CD4-positive, alpha-beta memory T cell (primary cell): ENCODE measurements at regions not wholly inside any gene's neighbourhood (a gene's known extent, or its start where the extent isn't known, plus 50 kb on each side); places are given as distances from the start of the nearest gene placed in this dataset.

Experiments
- CTCF ChIA-PET: fragments of 350-600 bp; sonication (Branson Sonifier 250); formaldehyde crosslinking; loops from one replicate; lab custom pipeline; 2021; ENCODE audit warnings: inconsistent platforms; ENCODE audit not compliant: partially characterized antibody; lab: Charles Lee
- POLR2A ChIA-PET: fragments of 350-600 bp; sonication (Branson Sonifier 250); formaldehyde crosslinking; loops from one replicate; lab custom pipeline; 2021; ENCODE audit not compliant: partially characterized antibody; lab: Charles Lee
- DNase-seq, 5 donors: peaks; one replicate each; pipeline versions ENCODE4 v3.0.0 to v3.0.0-alpha.2; 2020 to 2022; ENCODE audit warnings: mixed read lengths in 1 of 5
- H3K27ac ChIP-seq: one replicate; pipeline ENCODE4 v1.7.0; 2013; ENCODE audit warnings: low read depth, low read length
- H3K27me3 ChIP-seq: 2 replicates; pipeline ENCODE4 v1.7.0; 2013; ENCODE audit warnings: mild to moderate bottlenecking, low read length, moderate library complexity; ENCODE audit not compliant: insufficient read depth
- H3K36me3 ChIP-seq: 2 replicates; pipeline ENCODE4 v1.7.0; 2013; ENCODE audit warnings: mild to moderate bottlenecking, low read length, moderate library complexity; ENCODE audit not compliant: insufficient read depth
- H3K4me1 ChIP-seq: 2 replicates; pipeline ENCODE4 v1.7.0; 2013; ENCODE audit warnings: mild to moderate bottlenecking, low read length, moderate library complexity; ENCODE audit not compliant: insufficient read depth
- H3K4me3 ChIP-seq, 2 donors: one replicate each; pipeline ENCODE4 v1.7.0; 2013; ENCODE audit warnings: low read length in 2 of 2, mild to moderate bottlenecking in 1 of 2
- H3K9me3 ChIP-seq, 2 donors: one replicate each; pipeline ENCODE4 v1.7.0; 2013; ENCODE audit warnings: low read length in 2 of 2, control low read depth in 1 of 2; ENCODE audit not compliant: control insufficient read depth in 1 of 2
- H3K27ac Mint-ChIP-seq, 7 donors: one replicate each; pipeline ENCODE4 v1.8.0; 2020 to 2021; ENCODE audit warnings: mixed read lengths in 7 of 7, mild to moderate bottlenecking in 6 of 7, inconsistent platforms in 3 of 7, moderate library complexity in 3 of 7
- H3K27me3 Mint-ChIP-seq, 2 donors: one replicate each; pipeline ENCODE4 v1.8.0; 2020 to 2021; ENCODE audit warnings: mixed read lengths in 2 of 2
- H3K36me3 Mint-ChIP-seq, 2 donors: one replicate each; pipeline ENCODE4 v1.8.0; 2020 to 2021; ENCODE audit warnings: mixed read lengths in 2 of 2, inconsistent platforms in 1 of 2, mild to moderate bottlenecking in 1 of 2
- H3K4me1 Mint-ChIP-seq, 4 donors: one replicate each; pipeline ENCODE4 v1.8.0; 2020 to 2021; ENCODE audit warnings: mixed read lengths in 4 of 4, mild to moderate bottlenecking in 1 of 4
- H3K4me3 Mint-ChIP-seq, 8 donors: one replicate each; pipeline ENCODE4 v1.8.0; 2020 to 2021; ENCODE audit warnings: mixed read lengths in 8 of 8, mild to moderate bottlenecking in 7 of 8, moderate library complexity in 6 of 8, inconsistent platforms in 3 of 8
- H3K9me3 Mint-ChIP-seq, 8 donors: one replicate each; pipeline ENCODE4 v1.8.0; 2020 to 2021; ENCODE audit warnings: mixed read lengths in 8 of 8, mild to moderate bottlenecking in 5 of 8, inconsistent platforms in 3 of 8, moderate library complexity in 1 of 8
- intact Hi-C: fragments of 100-400 bp; cut with micrococcal nuclease; formaldehyde crosslinking; loops from one replicate; pipeline ENCODE4 v1.15.1; 2023

DNA sequence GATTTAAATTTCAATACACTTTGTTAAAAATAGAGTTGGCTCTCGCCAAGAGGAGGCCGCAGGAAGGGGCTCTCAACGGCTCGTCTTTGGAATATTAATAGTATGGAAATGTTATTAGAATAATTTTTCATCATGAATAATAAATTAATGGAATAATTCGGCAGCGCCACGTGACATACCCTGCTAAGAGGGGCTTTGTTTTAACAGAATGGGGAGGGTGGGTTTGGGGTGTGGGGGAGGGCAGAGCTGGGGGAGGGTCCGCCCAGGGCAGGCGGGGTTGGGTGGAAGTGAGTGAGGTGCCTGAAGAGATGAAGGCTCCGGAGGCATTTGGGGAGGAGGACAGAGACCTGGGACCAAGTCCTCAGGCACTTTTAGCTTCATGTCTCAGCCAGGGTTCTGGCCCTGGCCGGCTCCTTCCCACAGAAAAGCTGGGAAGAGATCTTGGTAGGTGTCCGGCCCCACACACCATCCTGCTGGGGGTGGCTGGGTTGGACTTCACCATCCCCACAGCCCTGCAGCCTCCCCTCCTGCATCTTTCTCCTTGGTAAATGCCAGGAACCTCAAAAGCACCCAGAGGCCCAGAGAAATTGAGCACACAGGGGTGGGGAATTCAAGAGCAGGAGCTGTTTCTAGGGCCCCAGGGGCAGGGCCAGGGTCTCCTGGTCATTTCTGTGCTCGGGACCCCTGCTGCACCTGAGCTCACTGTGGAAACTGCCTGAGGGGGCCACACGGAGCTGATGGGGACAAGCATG is 93.6 kb upstream of the BHLHE23 start:
- ChIA-PET POLR2A (no interaction called here), CTCF (no interaction called here)
- Mint-ChIP-seq H3K27ac (peak overlapping the region in 1 of 7 donors; percentile 15), H3K4me1 (peaks cover 0 to 12% (median 1%) of the 10 kb centered on the region in 4 donors), H3K9me3 (peaks cover 0 to 8% (median 0%) of the 10 kb centered on the region in 8 donors), H3K4me3 (peak overlapping the region in 2 of 8 donors; percentile 25 to 26), H3K27me3 (peaks cover under 1 to 5% of the 10 kb centered on the region in 2 donors), H3K36me3 (peaks cover 0 to 10% of the 10 kb centered on the region in 2 donors)
- no peaks in the 10 kb centered on the region for H3K36me3 ChIP-seq
- intact Hi-C loops, result loop anchor here (5.0 kb wide), 1 partner anchor 77 kb away; no protein-coding TSS in a partner anchor
- no peak overlapping the region for H3K4me3 ChIP-seq
- H3K4me1 ChIP-seq, result peaks cover 5% of the 10 kb centered on the region
- H3K9me3 ChIP-seq, result no peaks in the 10 kb centered on the region
- DNase-seq, result no peak
- H3K27me3 ChIP-seq, result no peaks in the 10 kb centered on the region
- no peak overlapping the region for H3K27ac ChIP-seq

DNA sequence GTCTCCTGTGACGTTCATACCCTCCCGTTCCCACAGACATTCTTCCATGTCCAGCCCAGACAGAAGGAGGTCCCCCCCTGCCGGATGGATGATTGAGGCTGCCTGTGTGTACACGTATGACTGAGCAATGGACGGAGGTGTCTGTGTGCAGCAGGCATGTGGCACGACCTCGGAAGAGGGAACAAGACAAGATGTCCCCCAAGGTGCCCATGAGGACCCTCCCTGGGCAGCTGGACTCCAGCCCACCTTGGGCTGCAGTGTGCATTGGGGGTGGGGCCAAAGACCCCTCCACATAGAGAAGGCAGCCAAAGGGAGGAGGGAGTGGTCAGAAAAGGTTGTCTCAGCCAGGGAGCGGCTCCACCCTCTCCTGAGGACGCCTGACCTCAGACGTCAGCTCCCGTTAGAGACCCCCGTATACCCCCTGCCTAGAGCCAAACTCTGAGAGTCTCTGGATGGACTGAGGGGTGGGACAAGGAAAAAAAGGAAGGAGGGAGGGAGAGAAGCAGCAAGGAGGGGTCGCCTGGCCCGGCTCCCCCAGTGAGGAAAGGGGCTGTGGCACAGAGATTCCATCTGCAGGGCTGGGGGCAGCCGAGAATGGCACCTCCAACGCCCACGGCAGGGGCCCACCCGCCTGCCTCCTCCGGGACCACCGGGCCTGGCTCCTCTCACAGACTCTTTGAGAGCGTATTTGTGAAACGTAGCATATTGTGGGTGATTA is 92.9 kb upstream of the BHLHE23 start:
- Histone ChIP-seq H3K4me3 (no peak overlapping the region), H3K9me3 (no peaks in the 10 kb centered on the region), H3K36me3 (no peaks in the 10 kb centered on the region), H3K4me1 (peaks cover 5% of the 10 kb centered on the region), H3K27me3 (no peaks in the 10 kb centered on the region), H3K27ac (no peak overlapping the region)
- ChIA-PET POLR2A (no interaction called here), CTCF (no interaction called here)
- Mint-ChIP-seq H3K36me3 (peaks cover 0 to 10% of the 10 kb centered on the region in 2 donors), H3K9me3 (peaks cover 0 to 8% (median 0%) of the 10 kb centered on the region in 8 donors), H3K27ac (peak overlapping the region in 1 of 7 donors; percentile 67), H3K27me3 (peaks cover 3 to 8% of the 10 kb centered on the region in 2 donors), H3K4me3 (peak overlapping the region in 1 of 8 donors; percentile 49), H3K4me1 (peaks cover 0 to 12% (median 1%) of the 10 kb centered on the region in 4 donors)
- DNase-seq, result no peak
- intact Hi-C loops, result loop anchor here (5.0 kb wide), 1 partner anchor 78 kb away; no protein-coding TSS in a partner anchor

DNA sequence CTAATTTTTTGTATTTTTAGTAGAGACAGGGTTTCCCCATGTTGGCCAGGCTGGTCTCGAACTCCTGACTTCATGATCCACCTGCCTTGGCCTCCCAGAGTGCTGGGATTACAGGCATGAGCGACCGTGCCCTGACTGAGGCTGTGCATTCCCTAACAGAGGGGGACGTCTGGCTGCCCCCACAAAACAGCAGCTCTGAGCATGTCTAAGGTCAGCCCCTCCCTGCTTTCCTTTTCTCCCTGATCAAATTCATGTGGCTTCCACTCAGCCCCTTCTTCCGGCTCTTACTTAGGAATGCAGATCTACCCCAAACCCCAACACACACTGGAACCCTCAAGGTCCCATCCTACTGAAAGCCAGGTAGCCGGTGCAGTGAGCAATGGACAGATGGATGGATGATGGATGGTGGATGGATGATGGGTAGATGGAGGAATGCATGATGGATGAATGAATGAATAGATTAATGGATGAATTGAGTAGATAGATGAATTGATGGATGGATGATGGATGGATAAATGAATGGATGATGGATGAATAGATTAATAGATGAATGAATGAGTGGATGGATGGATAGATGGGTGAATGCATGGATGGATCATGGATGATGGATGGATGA is 91.5 kb upstream of the BHLHE23 start:
- H3K4me1 ChIP-seq, result peaks cover 5% of the 10 kb centered on the region
- Mint-ChIP-seq H3K27ac (no peak overlapping the region), H3K4me1 (peaks cover 0 to 12% (median 1%) of the 10 kb centered on the region in 4 donors), H3K36me3 (peaks cover 0 to 10% of the 10 kb centered on the region in 2 donors), H3K9me3 (peaks cover 0 to 6% (median 0%) of the 10 kb centered on the region in 8 donors), H3K27me3 (peaks cover 3 to 9% of the 10 kb centered on the region in 2 donors), H3K4me3 (no peak overlapping the region)
- H3K4me3 ChIP-seq, result no peak overlapping the region
- no peaks in the 10 kb centered on the region for H3K27me3 ChIP-seq
- H3K27ac ChIP-seq, result no peak overlapping the region
- no peaks in the 10 kb centered on the region for H3K36me3 ChIP-seq
- CTCF ChIA-PET, result no interaction called here
- H3K9me3 ChIP-seq, result no peaks in the 10 kb centered on the region
- intact Hi-C loops, result no loop called here
- no peak for DNase-seq
- POLR2A ChIA-PET, result no interaction called here

DNA sequence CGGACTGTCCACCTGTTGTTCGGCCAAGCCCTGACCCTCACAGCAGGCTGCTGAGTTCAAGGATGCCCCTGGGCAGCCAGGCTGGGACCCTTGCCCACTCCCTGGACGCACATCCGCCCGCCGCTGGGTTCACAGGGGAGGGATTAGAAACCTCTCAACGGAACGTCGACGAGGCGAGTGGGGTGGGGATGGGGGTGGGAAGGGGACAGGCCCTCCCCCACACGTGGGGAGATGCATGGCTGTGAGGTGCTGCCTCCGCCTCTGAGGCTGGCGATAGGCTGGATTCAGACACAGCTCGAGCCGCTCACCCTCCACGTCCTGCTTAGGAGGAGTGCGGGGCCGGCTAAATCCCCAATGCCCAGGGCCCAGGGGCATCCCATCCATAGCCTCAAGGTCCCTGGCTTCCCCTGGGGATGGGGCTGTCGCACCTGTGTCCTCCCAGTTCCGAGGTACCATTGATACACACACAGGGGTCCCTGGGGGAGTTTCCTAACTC is 90.6 kb upstream of the BHLHE23 start:
- no peaks in the 10 kb centered on the region for H3K36me3 ChIP-seq
- peaks cover 0 to 8% (median 1%) of the 10 kb centered on the region in 4 donors for H3K4me1 Mint-ChIP-seq
- H3K27me3 Mint-ChIP-seq, result peaks cover 8 to 9% of the 10 kb centered on the region in 2 donors
- ChIA-PET POLR2A (no interaction called here), CTCF (no interaction called here)
- no peak overlapping the region for H3K27ac Mint-ChIP-seq
- intact Hi-C loops, result no loop called here
- H3K27me3 ChIP-seq, result no peaks in the 10 kb centered on the region
- H3K27ac ChIP-seq, result no peak overlapping the region
- H3K36me3 Mint-ChIP-seq, result peaks cover 0 to 6% of the 10 kb centered on the region in 2 donors
- peaks cover 0 to 6% (median 0%) of the 10 kb centered on the region in 8 donors for H3K9me3 Mint-ChIP-seq
- peaks cover 5% of the 10 kb centered on the region for H3K4me1 ChIP-seq
- no peaks in the 10 kb centered on the region for H3K9me3 ChIP-seq
- no peak overlapping the region for H3K4me3 Mint-ChIP-seq
- DNase-seq, result no peak
- H3K4me3 ChIP-seq, result no peak overlapping the region

DNA sequence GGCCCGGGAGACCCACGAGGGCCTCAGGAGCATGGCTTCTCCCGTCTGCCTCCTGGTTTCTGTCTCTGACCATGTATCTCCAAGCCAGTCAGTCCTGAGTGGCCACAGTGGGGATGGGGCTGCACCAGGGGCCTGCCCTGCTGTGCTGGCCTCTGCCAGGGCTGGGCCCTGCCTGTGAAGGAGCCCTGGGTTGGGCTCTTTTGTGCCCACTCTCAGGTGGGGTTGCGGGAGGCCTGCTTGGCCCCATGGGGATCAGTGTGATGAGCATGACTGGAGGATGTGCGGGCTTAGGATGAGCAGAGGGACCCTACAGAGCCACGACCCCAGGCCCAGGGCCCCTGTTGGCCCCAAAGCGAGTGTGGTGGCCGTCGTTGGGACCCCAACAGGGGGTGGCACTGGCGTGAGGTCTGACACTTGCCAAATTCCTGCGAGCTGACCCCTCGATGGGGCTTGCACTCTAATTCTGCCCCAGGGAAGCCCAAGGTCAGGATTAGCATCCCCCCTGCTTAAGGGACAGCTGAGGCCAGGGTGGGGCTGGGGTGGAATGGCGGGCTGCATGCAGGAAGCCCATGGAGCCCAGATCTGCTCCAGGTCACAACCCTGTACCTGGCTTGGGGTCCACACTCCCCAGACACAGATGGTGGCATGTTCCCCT is 90.0 kb upstream of the BHLHE23 start:
- no peak overlapping the region for H3K4me3 Mint-ChIP-seq
- ChIA-PET CTCF (no interaction called here), POLR2A (no interaction called here)
- no peaks in the 10 kb centered on the region for H3K36me3 ChIP-seq
- H3K27ac ChIP-seq, result no peak overlapping the region
- H3K36me3 Mint-ChIP-seq, result peaks cover 0 to 2% of the 10 kb centered on the region in 2 donors
- intact Hi-C loops, result no loop called here
- no peaks in the 10 kb centered on the region for H3K9me3 ChIP-seq
- no peaks in the 10 kb centered on the region for H3K27me3 ChIP-seq
- H3K9me3 Mint-ChIP-seq, result peaks cover 0 to 6% (median 0%) of the 10 kb centered on the region in 8 donors
- H3K4me1 ChIP-seq, result peaks cover 3% of the 10 kb centered on the region
- no peak overlapping the region for H3K27ac Mint-ChIP-seq
- no peak overlapping the region for H3K4me3 ChIP-seq
- no peak for DNase-seq
- H3K27me3 Mint-ChIP-seq, result peaks cover 8 to 9% of the 10 kb centered on the region in 2 donors
- peaks cover 0 to 4% (median 1%) of the 10 kb centered on the region in 4 donors for H3K4me1 Mint-ChIP-seq

DNA sequence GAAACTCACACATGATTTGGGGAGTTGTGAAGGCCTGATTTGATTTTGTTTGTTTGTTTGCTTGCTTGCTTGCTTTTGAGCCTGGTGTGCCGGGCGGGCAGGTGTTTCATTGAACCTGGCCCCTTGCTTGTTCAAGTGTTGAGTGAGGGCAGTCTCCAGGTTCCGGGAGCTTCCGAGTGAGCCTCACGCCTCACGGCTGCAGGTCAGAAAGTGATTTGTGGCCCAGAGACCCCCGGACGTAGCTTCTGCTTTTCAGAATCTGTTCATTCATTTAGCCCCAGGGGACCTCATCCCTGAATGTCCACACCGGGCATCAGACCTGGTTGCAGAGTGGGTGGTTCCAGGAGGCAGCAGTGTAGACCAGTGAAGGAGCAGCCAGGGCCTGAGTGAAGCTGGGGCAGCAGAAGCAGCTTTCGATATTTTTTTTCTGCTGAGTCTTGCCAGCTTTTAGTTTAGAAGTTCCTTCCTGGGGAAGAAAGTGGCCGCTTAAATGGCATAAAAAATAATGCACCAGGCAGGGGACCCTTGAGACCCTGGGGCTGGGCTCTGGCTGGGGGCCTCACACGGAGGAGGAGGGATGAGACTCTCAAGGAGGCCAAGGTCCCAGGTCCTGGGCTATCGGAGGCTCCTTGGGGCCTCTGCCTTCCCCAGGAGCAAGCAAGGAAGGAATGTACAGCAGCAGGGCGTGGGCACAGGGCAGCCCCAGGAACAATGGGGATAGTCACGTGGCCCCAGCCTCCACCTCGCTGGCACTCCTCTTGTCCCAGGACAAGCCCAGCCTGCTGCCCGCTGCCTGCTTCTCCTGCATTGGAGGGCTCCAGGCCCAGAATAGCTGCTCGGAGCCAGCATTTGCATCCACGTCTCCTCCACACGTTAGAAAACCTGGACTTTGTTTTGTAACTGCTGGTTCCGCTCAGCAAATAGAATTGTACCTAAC is 89.2 kb upstream of the BHLHE23 start:
- Mint-ChIP-seq H3K4me1 (no peaks in the 10 kb centered on the region), H3K4me3 (no peak overlapping the region), H3K27me3 (peaks cover 9 to 14% of the 10 kb centered on the region in 2 donors), H3K27ac (peak overlapping the region in 1 of 7 donors; percentile 52), H3K36me3 (no peaks in the 10 kb centered on the region), H3K9me3 (no peaks in the 10 kb centered on the region)
- Histone ChIP-seq H3K27me3 (no peaks in the 10 kb centered on the region), H3K9me3 (no peaks in the 10 kb centered on the region), H3K4me3 (no peak overlapping the region), H3K4me1 (no peaks in the 10 kb centered on the region), H3K27ac (no peak overlapping the region), H3K36me3 (no peaks in the 10 kb centered on the region)
- CTCF ChIA-PET, result no interaction called here
- no peak for DNase-seq
- intact Hi-C loops, result no loop called here
- POLR2A ChIA-PET, result no interaction called here
